ENCODE measurements at regions not wholly inside any gene's neighbourhood (a gene's known extent, or its start where the extent isn't known, plus 50 kb on each side); places are given as distances from the start of the nearest gene placed in this dataset.

DNA sequence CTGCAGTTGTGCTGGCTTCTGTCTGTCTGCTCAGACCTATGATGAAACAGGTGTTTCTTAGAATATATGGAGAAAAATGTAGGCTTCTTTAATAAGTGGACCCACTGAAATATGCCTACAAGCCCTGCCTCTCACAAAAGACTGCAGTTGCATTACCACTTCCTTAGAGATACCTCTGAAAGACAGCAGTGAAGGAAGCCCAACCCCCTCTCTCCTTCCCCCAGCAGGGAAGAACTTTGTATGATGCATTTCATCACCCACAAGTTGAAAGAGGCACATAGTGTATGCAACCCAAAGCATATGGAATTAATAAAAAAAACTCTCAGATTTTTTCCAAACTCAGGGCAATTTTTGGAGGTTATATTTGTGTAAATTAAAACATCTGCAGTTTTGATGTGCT, 916.7 kb downstream of the TECRL start:
- TF ChIP-seq, protein P1, sequence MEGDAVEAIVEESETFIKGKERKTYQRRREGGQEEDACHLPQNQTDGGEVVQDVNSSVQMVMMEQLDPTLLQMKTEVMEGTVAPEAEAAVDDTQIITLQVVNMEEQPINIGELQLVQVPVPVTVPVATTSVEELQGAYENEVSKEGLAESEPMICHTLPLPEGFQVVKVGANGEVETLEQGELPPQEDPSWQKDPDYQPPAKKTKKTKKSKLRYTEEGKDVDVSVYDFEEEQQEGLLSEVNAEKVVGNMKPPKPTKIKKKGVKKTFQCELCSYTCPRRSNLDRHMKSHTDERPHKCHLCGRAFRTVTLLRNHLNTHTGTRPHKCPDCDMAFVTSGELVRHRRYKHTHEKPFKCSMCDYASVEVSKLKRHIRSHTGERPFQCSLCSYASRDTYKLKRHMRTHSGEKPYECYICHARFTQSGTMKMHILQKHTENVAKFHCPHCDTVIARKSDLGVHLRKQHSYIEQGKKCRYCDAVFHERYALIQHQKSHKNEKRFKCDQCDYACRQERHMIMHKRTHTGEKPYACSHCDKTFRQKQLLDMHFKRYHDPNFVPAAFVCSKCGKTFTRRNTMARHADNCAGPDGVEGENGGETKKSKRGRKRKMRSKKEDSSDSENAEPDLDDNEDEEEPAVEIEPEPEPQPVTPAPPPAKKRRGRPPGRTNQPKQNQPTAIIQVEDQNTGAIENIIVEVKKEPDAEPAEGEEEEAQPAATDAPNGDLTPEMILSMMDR (IDR thresholded peaks at IDR 0.05): no peak
- TF ChIP-seq SMC3 (IDR thresholded peaks at IDR 0.05; ENCODE audit: low read depth, low read length) (no peak), GABPA (IDR thresholded peaks at IDR 0.05; ENCODE audit: low read depth) (no peak), EP300 (IDR thresholded peaks at IDR 0.05; ENCODE audit: borderline replicate concordance in 1 of 2, low read depth in 1 of 2, low read length in 1 of 2) (no peak), SIN3A (IDR thresholded peaks at IDR 0.05; ENCODE audit: borderline replicate concordance, low read depth, low read length) (no peak), FOSL2 (IDR thresholded peaks at IDR 0.05; ENCODE audit: borderline replicate concordance, low read depth) (no peak), GATA2 (CRISPR knock-in tag; IDR thresholded peaks at IDR 0.05) (no peak), MEF2A (IDR thresholded peaks at IDR 0.05; ENCODE audit: borderline replicate concordance, low read depth) (no peak), POLR2AphosphoS5 (IDR thresholded peaks at IDR 0.05; ENCODE audit: low read depth, low read length) (no peak), RFX5 (IDR thresholded peaks at IDR 0.05; ENCODE audit: low read length) (no peak)
- TF ChIP-seq, protein P2, sequence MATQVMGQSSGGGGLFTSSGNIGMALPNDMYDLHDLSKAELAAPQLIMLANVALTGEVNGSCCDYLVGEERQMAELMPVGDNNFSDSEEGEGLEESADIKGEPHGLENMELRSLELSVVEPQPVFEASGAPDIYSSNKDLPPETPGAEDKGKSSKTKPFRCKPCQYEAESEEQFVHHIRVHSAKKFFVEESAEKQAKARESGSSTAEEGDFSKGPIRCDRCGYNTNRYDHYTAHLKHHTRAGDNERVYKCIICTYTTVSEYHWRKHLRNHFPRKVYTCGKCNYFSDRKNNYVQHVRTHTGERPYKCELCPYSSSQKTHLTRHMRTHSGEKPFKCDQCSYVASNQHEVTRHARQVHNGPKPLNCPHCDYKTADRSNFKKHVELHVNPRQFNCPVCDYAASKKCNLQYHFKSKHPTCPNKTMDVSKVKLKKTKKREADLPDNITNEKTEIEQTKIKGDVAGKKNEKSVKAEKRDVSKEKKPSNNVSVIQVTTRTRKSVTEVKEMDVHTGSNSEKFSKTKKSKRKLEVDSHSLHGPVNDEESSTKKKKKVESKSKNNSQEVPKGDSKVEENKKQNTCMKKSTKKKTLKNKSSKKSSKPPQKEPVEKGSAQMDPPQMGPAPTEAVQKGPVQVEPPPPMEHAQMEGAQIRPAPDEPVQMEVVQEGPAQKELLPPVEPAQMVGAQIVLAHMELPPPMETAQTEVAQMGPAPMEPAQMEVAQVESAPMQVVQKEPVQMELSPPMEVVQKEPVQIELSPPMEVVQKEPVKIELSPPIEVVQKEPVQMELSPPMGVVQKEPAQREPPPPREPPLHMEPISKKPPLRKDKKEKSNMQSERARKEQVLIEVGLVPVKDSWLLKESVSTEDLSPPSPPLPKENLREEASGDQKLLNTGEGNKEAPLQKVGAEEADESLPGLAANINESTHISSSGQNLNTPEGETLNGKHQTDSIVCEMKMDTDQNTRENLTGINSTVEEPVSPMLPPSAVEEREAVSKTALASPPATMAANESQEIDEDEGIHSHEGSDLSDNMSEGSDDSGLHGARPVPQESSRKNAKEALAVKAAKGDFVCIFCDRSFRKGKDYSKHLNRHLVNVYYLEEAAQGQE (IDR thresholded peaks at IDR 0.05; ENCODE audit: low read depth, low read length): no peak
- TF ChIP-seq, protein P3, sequence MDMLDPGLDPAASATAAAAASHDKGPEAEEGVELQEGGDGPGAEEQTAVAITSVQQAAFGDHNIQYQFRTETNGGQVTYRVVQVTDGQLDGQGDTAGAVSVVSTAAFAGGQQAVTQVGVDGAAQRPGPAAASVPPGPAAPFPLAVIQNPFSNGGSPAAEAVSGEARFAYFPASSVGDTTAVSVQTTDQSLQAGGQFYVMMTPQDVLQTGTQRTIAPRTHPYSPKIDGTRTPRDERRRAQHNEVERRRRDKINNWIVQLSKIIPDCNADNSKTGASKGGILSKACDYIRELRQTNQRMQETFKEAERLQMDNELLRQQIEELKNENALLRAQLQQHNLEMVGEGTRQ (IDR thresholded peaks at IDR 0.05; ENCODE audit: borderline replicate concordance, low read depth, low read length): no peak
- TF ChIP-seq, protein P4, sequence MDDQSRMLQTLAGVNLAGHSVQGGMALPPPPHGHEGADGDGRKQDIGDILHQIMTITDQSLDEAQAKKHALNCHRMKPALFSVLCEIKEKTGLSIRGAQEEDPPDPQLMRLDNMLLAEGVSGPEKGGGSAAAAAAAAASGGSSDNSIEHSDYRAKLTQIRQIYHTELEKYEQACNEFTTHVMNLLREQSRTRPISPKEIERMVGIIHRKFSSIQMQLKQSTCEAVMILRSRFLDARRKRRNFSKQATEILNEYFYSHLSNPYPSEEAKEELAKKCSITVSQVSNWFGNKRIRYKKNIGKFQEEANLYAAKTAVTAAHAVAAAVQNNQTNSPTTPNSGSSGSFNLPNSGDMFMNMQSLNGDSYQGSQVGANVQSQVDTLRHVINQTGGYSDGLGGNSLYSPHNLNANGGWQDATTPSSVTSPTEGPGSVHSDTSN (IDR thresholded peaks at IDR 0.05): no peak
